ENCODE measurements at regions not wholly inside any gene's neighbourhood (a gene's known extent, or its start where the extent isn't known, plus 50 kb on each side); places are given as distances from the start of the nearest gene placed in this dataset.

DNA sequence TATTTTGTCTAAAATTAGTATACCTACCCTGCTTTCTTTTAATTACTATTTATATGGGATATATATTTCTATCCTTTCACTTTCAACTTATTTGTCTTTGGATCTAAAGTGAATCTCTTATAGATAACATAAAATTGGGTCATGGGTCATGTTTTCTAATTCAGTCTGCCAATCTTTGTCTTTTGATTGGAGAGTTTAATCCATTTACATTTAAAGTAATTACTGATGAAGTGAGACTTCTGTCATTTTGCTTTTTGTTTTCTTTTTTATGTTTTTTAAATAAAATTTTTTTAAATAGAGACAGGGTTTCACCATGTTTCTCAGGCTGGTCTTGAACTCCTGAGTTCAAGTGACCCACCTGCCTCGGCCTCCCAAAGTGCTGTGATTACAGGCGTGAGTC, 50.5 kb upstream of the PRDM1 start:
- no peak for TF ChIP-seq EZH2 (IDR thresholded peaks at IDR 0.05; ENCODE audit: borderline replicate concordance, insufficient read depth, low read depth, low read length, poor library complexity, severe bottlenecking)
- TF ChIP-seq, protein P1, sequence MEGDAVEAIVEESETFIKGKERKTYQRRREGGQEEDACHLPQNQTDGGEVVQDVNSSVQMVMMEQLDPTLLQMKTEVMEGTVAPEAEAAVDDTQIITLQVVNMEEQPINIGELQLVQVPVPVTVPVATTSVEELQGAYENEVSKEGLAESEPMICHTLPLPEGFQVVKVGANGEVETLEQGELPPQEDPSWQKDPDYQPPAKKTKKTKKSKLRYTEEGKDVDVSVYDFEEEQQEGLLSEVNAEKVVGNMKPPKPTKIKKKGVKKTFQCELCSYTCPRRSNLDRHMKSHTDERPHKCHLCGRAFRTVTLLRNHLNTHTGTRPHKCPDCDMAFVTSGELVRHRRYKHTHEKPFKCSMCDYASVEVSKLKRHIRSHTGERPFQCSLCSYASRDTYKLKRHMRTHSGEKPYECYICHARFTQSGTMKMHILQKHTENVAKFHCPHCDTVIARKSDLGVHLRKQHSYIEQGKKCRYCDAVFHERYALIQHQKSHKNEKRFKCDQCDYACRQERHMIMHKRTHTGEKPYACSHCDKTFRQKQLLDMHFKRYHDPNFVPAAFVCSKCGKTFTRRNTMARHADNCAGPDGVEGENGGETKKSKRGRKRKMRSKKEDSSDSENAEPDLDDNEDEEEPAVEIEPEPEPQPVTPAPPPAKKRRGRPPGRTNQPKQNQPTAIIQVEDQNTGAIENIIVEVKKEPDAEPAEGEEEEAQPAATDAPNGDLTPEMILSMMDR (IDR thresholded peaks at IDR 0.05), result no peak
